Vagina (tissue), 2 donors: ENCODE measurements at regions not wholly inside any gene's neighbourhood (a gene's known extent, or its start where the extent isn't known, plus 50 kb on each side); places are given as distances from the start of the nearest gene placed in this dataset.

ENCODE experiments used
- DNase-seq, 2 donors: peaks; one replicate each; pipeline ENCODE4 v3.0.0-alpha.2; 2017; ENCODE audit errors: extremely low spot score in 2 of 2
- H3K27ac ChIP-seq: fragments of 200-600 bp; sonication (generic); one replicate; pipeline ENCODE4 v1.5.1; 2019
- H3K27me3 ChIP-seq: fragments of 200-600 bp; sonication (generic); one replicate; pipeline ENCODE4 v1.5.1; 2019
- H3K36me3 ChIP-seq, 2 donors: fragments of 200-600 bp; sonication (generic); one replicate each; pipeline ENCODE4 v1.5.1; 2017 to 2019
- H3K4me1 ChIP-seq: fragments of 200-600 bp; sonication (generic); one replicate; pipeline ENCODE4 v1.5.1; 2019
- H3K4me3 ChIP-seq, 2 donors: fragments of 200-600 bp; sonication (generic); 1 replicate in 1 of 2; 2 replicates in 1 of 2; pipeline ENCODE4 v1.5.1; 2016 to 2019
- H3K9me3 ChIP-seq: fragments of 200-600 bp; sonication (generic); one replicate; pipeline ENCODE4 v1.5.1; 2019
- CTCF ChIP-seq, 3 experiments: fragments of 450-650 bp in 2 of 3; fragments of 200-600 bp in 1 of 3; sonication (generic) in 1 of 3; IDR thresholded peaks; one replicate each; pipeline ENCODE4 v1.5.1; 2017 to 2019; ENCODE audit warnings: antibody characterized with exemption in 3 of 3, mild to moderate bottlenecking in 2 of 3, moderate library complexity in 2 of 3
- POLR2A ChIP-seq, 2 donors: fragments of 450-650 bp; IDR thresholded peaks; one replicate each; pipeline ENCODE4 v1.6.1; 2017; ENCODE audit warnings: antibody characterized with exemption in 2 of 2, mild to moderate bottlenecking in 2 of 2, moderate library complexity in 2 of 2
- POLR2AphosphoS5 ChIP-seq, 2 donors: sonication (generic); formaldehyde crosslinking; IDR thresholded peaks; one replicate each; pipeline ENCODE4 v1.9.0; 2017; ENCODE audit warnings: antibody characterized with exemption in 2 of 2, mild to moderate bottlenecking in 2 of 2, low read depth in 1 of 2; ENCODE audit not compliant: insufficient read depth in 1 of 2
- intact Hi-C: fragments of 100-400 bp; cut with DNase I; formaldehyde crosslinking; loops from one replicate; pipeline ENCODE4 v1.15.1; 2023

DNA sequence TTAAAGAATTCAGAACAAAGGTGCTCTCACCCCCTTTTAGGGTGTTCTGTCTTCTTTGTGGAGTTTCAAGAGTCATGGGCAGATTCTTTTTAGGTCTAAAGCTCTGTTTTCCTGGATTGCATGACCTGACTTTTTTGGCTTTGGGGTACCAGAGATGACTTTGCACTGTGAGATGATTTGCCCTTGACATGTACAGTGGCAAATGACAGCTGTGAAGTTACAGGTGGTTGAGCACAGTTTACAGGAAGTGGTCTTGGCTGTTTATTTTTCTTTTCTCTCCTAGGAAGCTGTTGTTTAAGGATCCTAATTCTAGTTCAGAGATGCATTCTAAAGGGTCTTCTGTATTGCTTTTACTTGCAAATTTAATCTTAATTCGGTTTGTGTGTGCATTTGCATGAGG lies 83.8 kb upstream of the METAP2 start:
- H3K27ac ChIP-seq: no peak overlapping the region
- no peaks in the 10 kb centered on the region for H3K4me1 ChIP-seq
- TF ChIP-seq POLR2A (IDR thresholded peaks at IDR 0.05) (no peak), CTCF (IDR thresholded peaks at IDR 0.05) (no peak), POLR2AphosphoS5 (IDR thresholded peaks at IDR 0.05; ENCODE audit: insufficient read depth in 1 of 2, low read depth in 1 of 2) (no peak)
- no peaks in the 10 kb centered on the region for H3K36me3 ChIP-seq
- no peak for DNase-seq
- no peaks in the 10 kb centered on the region for H3K27me3 ChIP-seq
- no peaks in the 10 kb centered on the region for H3K9me3 ChIP-seq
- no peak overlapping the region for H3K4me3 ChIP-seq
- intact Hi-C loops: no loop called here

DNA sequence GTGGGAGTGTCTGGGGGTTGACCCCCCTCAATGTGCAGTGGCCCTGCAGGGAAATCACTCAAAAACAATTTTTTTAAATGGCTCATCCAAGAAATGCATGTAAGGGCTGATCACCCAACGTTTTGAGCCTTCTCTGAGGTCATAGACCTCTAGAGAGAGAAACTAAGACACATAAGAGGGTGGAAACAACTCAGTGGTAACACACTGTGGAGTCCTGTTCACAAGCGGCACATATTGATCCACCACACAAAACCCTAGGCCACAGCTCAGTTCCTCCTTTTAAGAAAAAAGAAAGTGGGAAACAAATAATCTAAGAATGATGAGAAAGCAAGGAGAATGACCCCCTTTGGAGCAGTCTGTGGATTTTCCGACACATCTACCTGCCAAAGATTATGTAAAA lies 83.0 kb upstream of the METAP2 start:
- DNase-seq: no peak
- H3K4me3 ChIP-seq: no peak overlapping the region
- no peaks in the 10 kb centered on the region for H3K36me3 ChIP-seq
- H3K27ac ChIP-seq: no peak overlapping the region
- H3K9me3 ChIP-seq: no peaks in the 10 kb centered on the region
- no peaks in the 10 kb centered on the region for H3K4me1 ChIP-seq
- H3K27me3 ChIP-seq: no peaks in the 10 kb centered on the region
- no peak for TF ChIP-seq CTCF (IDR thresholded peaks at IDR 0.05)
- no peak for TF ChIP-seq POLR2A (IDR thresholded peaks at IDR 0.05)
- no peak for TF ChIP-seq POLR2AphosphoS5 (IDR thresholded peaks at IDR 0.05; ENCODE audit: insufficient read depth in 1 of 2, low read depth in 1 of 2)
- intact Hi-C loops: no loop called here

GRCh38 chr12:95393191-95393790 lies 80.7 kb upstream of the METAP2 start:
- Histone ChIP-seq H3K36me3 (no peaks in the 10 kb centered on the region), H3K27me3 (no peaks in the 10 kb centered on the region), H3K4me3 (no peak overlapping the region), H3K9me3 (no peaks in the 10 kb centered on the region), H3K4me1 (peaks cover 6% of the 10 kb centered on the region), H3K27ac (no peak overlapping the region)
- intact Hi-C loops: no loop called here
- no peak for TF ChIP-seq POLR2AphosphoS5 (IDR thresholded peaks at IDR 0.05; ENCODE audit: insufficient read depth in 1 of 2, low read depth in 1 of 2)
- no peak for TF ChIP-seq CTCF (IDR thresholded peaks at IDR 0.05)
- TF ChIP-seq POLR2A (IDR thresholded peaks at IDR 0.05): no peak
- DNase-seq: no peak

DNA sequence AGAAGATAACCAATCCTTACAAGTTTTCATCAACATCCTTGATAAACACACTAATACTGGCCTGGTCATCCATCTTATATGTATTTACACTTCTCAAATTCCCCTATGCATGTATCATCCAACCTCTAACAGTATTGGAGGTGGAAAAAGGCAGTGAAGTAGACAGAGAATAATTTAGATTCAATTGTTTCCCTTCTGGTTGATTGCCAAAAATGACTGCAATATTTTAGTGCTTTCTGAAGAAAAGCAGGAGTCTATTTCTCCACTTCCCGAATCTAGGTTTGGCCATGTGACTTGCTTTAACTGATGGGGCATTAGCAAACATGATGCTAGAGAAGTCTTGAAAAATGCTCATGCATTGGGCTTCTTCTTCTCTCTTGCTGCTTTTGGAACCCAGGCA lies 78.3 kb upstream of the METAP2 start:
- Histone ChIP-seq H3K27ac (no peak overlapping the region), H3K27me3 (no peaks in the 10 kb centered on the region), H3K4me1 (peaks cover 6% of the 10 kb centered on the region), H3K4me3 (no peak overlapping the region), H3K9me3 (no peaks in the 10 kb centered on the region), H3K36me3 (no peaks in the 10 kb centered on the region)
- TF ChIP-seq POLR2AphosphoS5 (IDR thresholded peaks at IDR 0.05; ENCODE audit: insufficient read depth in 1 of 2, low read depth in 1 of 2) (no peak), CTCF (IDR thresholded peaks at IDR 0.05) (no peak), POLR2A (IDR thresholded peaks at IDR 0.05) (no peak)
- DNase-seq: no peak
- intact Hi-C loops: no loop called here

DNA sequence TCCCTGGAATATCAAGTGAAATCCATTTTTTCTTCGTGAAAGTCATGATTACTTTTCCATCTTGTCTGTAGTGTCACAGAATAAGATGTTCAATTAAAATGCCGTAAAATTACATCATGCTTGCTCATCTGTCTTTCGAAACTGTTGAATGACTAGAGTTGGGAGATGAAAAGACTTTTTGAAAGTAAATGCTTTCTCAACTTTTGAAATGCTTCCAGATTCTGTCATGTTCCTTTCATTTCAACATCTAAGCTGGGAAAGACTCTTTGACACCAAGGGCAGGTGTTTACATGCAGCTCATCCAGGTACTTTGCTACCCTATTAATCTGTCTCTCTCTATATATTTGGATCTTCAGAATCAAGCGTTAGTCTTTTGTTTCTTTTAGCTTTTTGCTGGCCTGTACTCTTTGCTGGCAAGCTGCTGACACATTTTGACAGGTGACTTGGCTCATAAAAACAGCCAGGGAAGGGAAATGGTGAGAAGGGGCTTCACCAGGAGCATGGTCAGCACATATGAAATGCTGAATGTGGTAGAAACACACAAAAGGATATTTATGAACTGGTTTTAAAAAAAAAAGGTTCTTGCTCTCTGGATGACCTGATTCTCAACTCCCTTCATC lies 77.0 kb upstream of the METAP2 start:
- DNase-seq: no peak
- H3K9me3 ChIP-seq: no peaks in the 10 kb centered on the region
- intact Hi-C loops: no loop called here
- H3K27me3 ChIP-seq: no peaks in the 10 kb centered on the region
- H3K4me1 ChIP-seq: peaks cover 6% of the 10 kb centered on the region
- H3K36me3 ChIP-seq: no peaks in the 10 kb centered on the region
- no peak overlapping the region for H3K4me3 ChIP-seq
- no peak overlapping the region for H3K27ac ChIP-seq
- TF ChIP-seq POLR2AphosphoS5 (IDR thresholded peaks at IDR 0.05; ENCODE audit: insufficient read depth in 1 of 2, low read depth in 1 of 2): peak in 1 of 2 donors; percentile 73
- TF ChIP-seq POLR2A (IDR thresholded peaks at IDR 0.05): no peak
